ENCODE measurements at regions not wholly inside any gene's neighbourhood (a gene's known extent, or its start where the extent isn't known, plus 50 kb on each side); places are given as distances from the start of the nearest gene placed in this dataset.
A peak's percentile ranks its signal among the peaks of the same experiment; 100 is the strongest.

DNA sequence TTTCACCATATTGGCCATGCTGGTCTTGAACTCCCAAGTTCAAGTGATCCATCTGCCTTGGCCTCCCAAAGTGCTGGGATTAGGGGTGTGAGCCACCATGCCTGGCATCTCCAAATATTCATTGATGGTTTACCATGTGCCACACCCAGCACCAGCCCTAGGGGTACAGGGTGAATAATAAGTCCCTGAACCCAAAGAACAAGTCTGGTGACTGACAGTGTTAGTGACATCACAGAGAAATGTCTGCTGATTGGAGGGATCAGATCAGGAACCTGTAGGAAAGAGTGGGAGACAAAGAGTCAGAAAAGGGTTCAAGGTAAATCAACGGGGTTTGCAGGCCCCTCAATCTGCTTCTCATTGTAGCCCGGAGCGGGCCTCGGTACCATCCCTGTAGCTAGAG lies 118.4 kb upstream of the NABP1 start:
- no peak for DNase-seq (ENCODE audit: low spot score)

DNA sequence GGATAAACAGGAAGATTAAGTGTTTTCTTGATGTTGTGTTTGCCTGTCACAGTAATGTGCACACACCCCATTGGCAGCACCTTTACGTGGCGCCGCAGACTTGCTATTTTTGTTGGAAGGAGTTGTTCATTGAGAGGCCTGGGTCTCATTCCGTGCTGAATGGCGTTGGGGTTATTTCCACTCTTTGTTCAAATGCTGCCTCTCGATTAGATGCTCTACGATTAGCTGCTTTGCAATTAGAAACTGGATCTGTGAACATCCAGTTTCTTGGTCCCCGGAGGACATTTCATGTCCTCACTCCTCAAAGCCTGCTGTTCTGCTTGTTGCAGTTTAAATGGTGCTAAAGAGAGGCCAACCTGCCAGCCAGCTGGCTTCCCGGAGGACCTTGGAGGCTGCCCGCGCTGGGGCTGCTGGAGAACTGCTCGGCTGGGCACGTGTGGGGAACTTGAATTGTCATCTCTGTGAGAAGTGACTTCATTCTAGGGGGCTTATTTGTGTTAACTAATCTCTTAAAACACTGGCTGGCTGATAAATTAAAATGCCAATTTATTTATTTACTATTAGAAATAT lies 117.4 kb upstream of the NABP1 start:
- DNase-seq (ENCODE audit: low spot score) = no peak

DNA sequence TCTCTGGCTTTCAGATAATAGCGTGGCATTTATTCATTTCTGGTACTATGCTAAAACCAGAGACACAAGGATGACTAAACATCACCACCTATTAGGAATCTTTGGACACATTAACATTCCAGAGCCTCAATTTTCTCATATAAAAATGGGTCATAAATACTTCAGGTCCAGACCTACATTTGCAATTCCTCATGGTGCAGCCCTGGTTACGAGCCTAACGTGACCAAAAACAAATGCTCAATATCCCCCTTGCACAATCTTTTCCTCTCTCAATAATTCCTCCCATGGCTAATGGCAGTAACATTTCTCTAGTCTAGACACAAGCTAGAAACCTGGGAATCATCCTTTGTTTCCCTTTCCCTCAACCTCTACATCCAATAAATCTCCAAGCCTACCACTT lies 112.8 kb upstream of the NABP1 start:
- no peak for DNase-seq (ENCODE audit: low spot score)

DNA sequence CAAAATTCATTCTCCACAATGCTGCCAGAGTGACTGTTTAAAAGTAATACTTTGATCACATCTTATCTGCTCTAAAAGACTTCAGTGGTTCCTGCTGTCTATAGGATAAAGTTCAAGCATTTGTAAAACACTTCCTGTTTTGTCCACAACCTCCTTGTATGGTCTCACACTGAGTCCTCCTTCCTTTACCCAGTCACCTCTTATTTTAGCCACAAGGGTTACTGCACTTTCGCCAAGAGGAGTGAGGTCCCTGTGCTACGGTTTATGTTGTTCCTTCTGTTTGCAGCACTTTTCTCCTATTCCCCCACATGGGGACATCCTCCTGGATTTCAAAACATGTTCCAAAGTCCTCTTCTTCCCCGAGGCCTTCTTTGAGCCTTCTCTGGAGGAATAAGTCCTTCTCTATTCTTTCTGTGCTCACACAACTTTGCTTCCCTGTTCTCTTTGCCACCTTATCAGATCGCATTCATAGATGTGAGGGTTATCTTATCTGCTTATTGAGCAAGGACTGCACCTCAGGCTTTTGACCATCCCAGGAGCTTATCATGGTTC lies 112.2 kb upstream of the NABP1 start:
- no peak for DNase-seq (ENCODE audit: low spot score)

DNA sequence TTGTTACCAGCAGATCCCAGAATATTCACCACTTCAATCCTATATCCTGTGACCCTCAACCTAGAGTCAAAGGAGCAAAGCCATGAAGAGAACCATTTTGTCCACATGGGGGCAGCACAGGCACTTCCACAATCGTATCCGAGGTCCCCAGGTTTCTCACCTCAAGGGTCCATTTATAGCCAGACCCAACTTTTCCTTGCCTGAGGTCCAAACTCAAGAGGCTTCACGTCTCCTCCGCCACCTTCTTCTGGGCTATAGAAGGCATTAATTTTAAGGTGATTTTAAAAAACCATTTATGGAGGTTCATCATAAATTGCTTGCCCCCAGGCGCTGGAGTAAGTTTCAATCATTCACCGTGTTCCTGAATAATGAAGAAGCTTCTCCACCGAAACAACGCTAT lies 111.6 kb upstream of the NABP1 start:
- DNase-seq (ENCODE audit: low spot score) = peak; percentile 38

DNA sequence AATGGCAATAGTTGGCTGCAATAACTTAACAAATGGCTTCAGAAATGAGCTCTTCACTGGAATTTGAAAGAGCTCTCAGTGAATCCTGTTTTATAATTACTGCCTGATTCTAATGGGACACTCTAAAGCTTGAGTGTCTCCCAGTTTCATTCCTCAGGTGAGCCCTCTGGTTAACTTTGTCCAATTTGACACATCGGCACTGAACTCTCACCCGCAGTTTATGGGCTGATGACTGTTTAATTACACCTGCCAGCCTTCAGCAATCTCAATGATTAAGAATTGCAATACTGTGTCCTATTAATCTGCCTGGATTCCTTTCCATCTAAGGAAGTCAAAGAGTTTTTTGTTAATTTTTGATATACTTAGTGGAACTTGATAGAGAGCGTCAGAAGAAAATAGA lies 110.7 kb upstream of the NABP1 start:
- DNase-seq (ENCODE audit: low spot score) = no peak

DNA sequence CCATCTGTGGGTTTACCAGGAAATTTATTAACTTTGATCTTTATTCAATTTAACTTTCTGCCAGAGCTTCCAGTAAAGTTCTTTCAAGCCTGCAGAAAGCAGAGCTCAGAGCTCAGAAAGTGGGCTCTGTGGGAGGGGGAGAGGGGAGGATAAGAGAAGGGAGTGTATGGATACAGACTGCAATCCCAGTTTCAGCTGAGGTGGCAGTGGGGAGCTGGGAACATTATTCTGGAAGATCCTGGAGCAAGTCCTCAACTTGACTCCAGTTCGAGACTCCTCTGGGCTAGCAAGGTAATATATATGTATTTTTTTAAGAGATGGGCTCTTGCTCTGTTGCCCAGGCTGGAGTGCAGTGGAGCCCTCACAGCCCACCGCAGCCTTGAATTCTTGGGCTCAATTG lies 108.9 kb upstream of the NABP1 start:
- no peak for DNase-seq (ENCODE audit: low spot score)

DNA sequence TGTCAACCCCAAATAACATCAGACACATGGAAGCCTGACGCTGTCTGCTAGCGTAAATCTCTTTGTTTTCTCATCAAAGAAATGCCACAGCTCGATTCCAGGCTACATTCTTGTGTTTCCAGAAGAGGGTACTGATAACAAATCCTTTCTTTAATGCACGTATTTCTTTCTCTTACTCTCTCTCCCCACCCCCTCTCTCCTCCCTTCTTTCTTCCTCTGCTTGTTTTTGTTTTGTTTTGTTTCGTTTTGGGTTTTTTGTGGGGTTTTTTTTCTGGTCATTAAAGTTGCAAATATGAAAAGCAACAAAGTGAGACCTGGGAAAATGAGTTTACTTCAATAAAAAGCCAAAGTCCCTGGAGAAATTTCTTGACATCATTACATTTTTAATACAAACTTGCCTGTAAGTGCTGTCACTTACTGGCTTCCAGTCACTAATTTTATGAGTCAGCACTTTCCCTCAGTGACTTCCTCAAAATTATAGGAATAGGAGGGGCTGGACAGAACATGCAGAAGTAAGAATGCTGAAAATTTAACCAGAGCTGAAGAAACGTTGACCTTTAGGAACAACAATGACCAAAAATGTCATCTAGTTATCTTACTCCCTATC lies 106.7 kb upstream of the NABP1 start:
- peak; percentile 50 for DNase-seq (ENCODE audit: low spot score)

DNA sequence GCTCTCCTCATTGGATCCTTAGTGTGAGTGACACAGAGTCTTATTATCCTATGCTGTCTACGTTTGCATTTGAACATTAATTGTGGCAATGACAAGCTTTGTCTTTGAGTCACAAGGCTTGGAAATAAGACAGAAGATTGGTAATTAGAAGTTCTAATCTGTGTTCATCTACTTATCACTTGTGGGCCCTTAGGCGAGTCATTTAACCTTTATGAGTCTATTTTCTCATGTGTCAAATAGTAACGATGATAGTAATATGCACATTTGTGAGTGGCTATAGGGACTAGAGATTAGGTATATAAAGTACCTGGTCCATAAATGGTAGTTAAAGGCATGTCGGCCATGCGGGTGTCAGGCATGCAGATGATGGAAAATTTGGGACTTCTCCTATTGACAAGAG lies 105.6 kb upstream of the NABP1 start:
- no peak for DNase-seq (ENCODE audit: low spot score)

DNA sequence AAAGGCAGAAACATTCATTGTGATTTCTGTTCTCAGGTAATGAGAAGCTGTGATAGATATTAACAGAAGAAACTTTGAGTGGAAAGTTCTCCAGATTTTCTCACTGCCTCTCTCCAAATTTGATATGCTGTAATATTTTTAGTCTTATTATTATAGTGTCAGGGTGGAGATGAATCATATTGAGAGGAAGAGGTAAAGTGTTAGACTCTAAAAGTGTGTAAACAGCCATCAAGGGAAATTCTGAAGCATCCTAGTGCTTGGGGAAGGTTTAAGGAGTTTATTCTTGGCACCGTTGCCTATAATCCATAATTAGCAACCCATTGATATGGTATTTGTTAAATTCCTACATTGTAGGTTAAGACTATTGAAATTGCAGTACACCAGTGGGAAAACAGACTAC lies 104.7 kb upstream of the NABP1 start:
- no peak for DNase-seq (ENCODE audit: low spot score)

DNA sequence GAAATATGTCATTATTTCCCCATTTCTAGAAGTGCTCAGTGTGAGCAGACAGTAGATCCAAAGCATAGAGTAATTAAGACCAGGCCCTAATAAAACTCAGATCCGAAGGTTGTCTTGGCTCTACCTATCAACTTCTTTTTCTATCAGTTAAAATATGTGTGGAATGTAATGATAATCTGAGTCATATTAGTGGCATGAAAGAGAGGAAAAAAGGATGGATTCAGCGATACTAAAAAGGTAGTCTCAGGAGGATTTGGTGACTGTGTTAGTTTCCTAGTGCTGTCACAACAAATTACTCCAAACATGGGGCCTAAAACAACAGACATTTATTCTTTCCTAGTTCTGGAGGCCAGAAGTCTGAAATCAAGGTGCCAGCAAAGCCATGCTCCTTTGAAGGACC lies 103.7 kb upstream of the NABP1 start:
- DNase-seq (ENCODE audit: low spot score) = no peak

DNA sequence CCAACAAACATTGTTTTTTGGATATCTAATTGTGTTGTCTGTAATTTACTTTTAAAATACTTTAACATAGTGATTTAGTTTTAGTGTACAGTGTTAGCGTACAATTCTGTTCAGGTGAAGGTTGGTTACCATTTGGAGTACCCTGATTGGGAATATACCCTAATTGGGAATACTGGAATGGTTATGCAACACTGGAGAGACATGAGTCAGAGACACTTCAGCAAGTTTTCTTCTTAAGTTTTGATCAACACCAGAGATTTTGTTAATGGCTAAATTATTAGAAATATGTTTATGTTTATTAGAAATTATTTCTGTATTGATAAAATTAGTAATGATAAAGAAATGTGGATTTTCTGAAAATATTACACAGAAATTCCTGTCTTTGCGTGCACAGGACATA lies 100.3 kb upstream of the NABP1 start:
- DNase-seq (ENCODE audit: low spot score) = no peak

DNA sequence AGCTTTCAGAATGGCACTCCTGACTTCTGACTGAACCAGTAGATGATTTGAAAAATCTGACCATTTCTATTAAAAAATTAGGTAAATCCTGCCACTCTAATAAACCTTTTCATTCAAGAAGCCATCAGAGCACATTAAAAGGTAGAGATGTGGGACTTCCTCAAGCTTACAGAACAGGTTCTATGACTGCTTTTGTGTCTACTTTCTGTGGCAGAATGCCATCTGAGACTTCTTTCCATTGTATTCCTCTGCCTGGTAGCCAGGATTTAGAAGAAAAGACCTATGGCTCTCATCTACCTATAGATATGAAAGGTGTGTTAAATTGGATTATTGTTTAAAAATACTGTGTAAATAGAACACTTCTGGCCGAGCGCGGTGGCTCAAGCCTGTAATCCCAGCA lies 99.9 kb upstream of the NABP1 start:
- DNase-seq (ENCODE audit: low spot score) = no peak

DNA sequence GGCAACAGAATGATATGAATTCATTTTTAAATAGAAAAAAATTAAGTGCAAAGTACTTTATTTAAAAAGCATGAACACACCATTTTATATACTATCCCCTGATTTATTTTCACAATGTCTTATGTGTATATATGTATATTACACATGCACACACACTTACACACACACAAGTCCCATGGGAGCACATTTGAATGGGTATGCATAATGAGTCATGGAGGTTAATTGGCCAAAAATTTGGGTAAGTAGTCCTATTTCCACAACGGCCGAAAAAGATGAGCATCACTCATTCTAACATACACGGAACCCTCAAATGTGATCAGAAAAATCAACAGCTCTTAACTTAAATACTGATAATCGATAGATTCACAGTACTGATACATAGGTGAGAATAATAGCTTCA lies 97.4 kb upstream of the NABP1 start:
- DNase-seq (ENCODE audit: low spot score) = no peak

DNA sequence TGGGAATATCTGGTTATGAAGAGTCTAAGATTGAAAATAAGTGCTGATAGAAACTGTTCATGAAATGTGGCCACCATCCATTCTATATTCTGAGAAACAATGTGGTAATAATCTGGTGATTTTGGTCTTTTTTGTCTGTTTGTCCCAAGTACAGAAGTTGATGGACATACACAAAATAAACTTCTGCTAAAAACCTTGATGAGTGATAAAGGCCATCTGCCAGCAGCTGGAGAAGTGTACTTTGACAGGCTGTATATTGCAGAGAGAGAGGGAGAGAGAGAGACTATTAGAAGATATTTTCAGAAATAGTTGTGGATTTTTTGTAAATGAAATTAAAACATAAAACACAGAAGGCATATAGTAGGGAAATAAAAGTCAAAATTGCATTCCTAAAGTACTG lies 96.9 kb upstream of the NABP1 start:
- no peak for DNase-seq (ENCODE audit: low spot score)

DNA sequence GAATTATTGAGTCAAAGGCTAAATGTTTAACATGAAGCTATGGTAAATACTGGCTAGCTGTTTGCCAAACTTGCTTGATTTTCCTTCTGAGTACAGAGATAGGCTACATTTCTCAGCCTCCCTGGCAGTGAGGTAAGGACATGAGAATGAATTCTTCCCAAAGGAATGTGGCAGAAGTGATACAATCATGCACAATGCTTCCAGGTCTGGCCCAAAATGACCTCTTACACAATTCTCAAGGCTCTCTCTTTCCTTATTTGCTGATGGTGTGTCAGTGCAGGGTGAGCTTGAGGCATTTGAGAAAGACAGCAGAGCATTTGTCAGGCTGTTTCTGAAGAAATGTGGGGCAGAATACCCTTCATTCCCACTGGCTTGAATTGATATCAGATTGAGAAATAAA lies 95.6 kb upstream of the NABP1 start:
- no peak for DNase-seq (ENCODE audit: low spot score)

DNA sequence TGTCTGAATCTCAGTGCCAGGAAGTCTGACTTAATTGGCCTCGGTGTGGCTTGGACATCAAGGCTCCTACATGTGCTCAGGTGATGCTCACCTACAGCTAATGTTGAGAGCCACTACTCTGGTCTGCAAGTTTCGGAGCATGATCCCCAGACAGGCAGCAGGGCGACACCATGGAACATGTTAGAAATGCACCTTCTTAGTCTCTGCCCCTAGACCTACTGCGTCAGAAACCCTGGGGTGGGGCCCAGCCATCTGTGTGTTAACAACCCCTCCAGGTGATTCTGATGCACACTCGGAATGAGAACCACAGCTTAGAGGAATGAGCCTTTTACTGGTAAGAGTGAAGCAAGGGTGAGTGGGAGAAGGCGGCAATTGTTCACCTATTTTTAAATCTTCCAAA lies 86.9 kb upstream of the NABP1 start:
- DNase-seq (ENCODE audit: low spot score) = no peak

DNA sequence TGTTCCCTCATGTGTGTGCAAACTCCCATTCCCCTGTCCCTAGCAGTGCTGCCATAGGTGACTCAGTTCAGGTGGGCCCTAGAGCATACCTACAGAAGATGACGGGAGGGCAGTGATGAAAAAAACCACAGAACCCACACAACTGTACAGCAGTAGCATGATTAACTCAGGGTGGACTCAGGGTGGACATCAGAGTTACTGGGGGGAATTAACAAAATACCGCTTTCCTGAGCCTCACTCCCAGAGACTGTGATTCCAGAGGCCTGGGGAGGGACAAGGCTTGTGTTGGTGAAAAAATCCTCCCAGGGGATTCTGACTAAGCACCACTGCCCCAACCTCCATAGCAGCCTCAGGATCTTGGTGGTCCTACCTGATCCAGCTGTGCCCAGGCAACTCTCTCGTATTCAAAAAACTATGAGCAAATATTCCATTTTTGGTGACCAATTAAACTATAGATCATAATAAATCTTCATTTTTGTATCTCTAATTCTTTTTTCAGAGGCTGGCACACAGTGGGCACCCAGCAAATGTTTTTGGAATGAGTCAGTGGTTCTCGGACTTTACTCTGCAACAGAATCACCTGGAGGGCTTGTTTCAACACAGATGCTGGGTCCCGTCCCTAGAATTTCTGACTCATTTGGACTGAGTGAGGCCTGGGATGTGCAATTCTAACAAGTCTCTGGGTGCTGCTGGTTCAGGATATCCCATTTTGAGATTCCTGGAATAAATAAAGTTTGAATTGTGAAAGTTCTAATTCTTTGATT lies 84.1 kb upstream of the NABP1 start:
- DNase-seq (ENCODE audit: low spot score) = no peak

DNA sequence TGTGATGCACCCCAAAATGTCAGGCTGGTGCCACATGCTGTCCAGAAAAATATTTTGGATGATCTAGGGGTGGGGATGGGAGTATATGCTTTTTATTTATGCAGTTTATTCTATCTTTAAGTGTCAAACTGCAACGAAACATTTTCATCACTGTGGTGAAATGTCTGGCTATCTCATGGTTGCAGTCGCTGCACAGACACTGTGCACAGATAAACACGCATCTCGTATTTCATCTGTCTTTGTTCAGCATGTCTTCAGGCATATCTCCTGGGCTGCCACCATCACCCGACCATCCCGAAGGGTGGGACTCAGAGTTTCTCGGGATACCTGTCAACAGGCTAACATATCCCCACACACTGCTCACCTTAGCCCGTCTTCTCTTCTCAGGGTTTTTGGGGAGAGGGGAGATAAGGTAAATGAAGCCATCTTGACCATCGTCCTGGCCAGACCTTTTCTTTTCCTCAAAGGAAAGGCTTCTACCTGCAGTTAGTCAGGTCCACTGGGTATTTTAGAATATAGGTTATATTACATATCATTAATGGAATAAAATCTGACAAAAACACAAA lies 80.7 kb upstream of the NABP1 start:
- DNase-seq (ENCODE audit: low spot score) = no peak

DNA sequence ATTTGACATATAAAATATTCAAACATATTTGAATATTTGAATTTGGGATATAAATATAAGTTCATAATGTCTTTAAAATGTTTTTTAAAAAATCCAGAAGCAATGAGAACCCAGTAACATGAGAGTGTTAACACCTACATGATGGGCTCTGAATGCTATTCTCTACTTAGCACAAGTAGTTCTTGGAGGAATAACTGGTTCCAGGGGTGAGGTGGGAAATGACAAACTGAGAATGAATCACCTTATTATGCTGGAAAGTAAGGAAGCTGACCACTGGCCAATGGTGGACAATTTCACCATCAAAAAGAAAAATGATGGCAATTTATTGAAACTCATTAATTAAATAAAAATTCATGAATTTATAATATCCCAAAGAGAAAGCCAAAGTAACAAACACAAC lies 79.6 kb upstream of the NABP1 start:
- no peak for DNase-seq (ENCODE audit: low spot score)

DNA sequence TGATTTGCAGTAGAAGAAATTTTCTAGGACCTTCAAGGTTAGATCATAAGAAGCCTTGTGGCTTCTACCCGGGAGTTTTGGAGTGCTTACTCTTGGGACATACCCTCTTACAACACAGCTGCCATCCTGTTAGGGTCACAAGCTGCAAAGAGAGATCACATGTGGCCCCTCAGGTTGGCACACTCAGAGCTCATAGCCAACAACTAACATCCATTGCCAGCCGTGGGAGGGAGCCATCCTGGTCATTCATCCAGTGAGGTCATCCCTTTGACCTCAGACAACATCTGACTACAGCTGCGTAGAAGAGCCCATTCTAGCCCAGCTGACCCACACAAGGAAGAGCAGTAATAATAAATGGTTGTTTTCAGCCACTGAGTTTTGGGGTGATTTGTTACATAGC lies 76.9 kb upstream of the NABP1 start:
- no peak for DNase-seq (ENCODE audit: low spot score)

DNA sequence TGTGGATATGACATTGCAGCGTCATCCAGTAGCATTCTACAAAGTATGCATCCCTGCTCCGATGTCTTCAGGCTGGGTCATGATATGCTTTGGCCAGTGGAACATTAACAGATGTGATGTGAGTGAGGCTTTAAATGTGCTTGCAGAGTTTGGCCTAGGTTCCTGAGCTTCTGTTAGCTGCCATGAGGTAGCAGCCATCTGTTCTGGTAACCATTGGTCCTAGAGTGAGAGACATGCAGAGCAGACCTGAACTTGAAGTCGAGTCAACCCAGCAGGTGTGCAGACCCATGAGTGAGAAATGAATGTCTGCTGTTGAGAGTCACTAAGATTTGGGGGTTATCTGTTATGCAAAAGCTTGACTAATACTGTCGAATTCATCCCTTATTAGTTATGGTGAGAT lies 73.8 kb upstream of the NABP1 start:
- no peak for DNase-seq (ENCODE audit: low spot score)

DNA sequence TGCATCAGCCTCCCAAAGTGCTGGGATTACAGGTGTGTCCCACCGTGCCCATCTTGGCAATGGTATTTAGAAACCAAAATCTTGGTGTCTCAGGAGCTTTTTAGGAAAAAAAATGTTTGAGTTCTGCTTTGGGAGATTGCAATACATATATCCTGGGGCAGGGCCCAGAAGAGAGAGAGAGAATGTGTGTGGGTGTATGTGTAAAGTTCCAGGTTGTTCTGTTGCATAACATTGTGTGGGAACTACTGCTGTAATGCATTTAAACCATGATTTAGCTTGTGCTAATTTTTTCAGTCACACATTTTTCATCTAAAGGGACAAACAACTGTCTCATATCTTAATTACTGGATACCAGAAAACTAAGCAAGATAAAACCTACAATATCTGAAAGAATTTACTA lies 70.8 kb upstream of the NABP1 start:
- no peak for DNase-seq (ENCODE audit: low spot score)

Data from globus pallidus (tissue), 1 donor.